Pancreas (tissue), 10 donors: ENCODE measurements at regions not wholly inside any gene's neighbourhood (a gene's known extent, or its start where the extent isn't known, plus 50 kb on each side); places are given as distances from the start of the nearest gene placed in this dataset.
"Not testable (repeated sequence)": the region's sequence is repeated elsewhere in the genome, so short reads cannot be mapped to it uniquely, and the experiment has no call there.

ENCODE experiments used
- ATAC-seq, 4 donors: fragments of 200-7000 bp; cut with Tn5 transposase; one replicate each; pipeline versions ENCODE4 v1.8.0 to v1.9.1; 2020; ENCODE audit warnings: mild to moderate bottlenecking in 4 of 4, moderate library complexity in 4 of 4
- DNase-seq, 6 donors: peaks; one replicate each; pipeline ENCODE4 v3.0.0-alpha.2; 2020
- FAIRE-seq: peaks from 2 replicates; lab custom pipeline; 2012; peaks lifted over from hg19 to GRCh38; lab: Jason Lieb, UNC
- H3K27ac ChIP-seq, 4 donors: fragments of 200-600 bp; sonication (generic); 1 replicate in 3 of 4; 2 replicates in 1 of 4; pipeline versions ENCODE4 v1.5.0 to v1.8.0; 2020
- H3K27me3 ChIP-seq, 4 donors: fragments of 200-600 bp; one replicate each; pipeline ENCODE4 v1.8.0; 2021
- H3K36me3 ChIP-seq, 3 donors: fragments of 200-600 bp; sonication (generic) in 1 of 3; one replicate each; pipeline versions ENCODE4 v1.5.0 to v1.8.0; 2020 to 2021
- H3K4me1 ChIP-seq, 3 donors: fragments of 200-600 bp; one replicate each; pipeline ENCODE4 v1.8.0; 2021
- H3K4me3 ChIP-seq, 4 donors: fragments of 200-600 bp; sonication (generic) in 2 of 4; one replicate each; pipeline versions ENCODE4 v1.5.0 to v1.8.0; 2020 to 2021
- H3K9me3 ChIP-seq, 4 donors: fragments of 200-600 bp; one replicate each; pipeline ENCODE4 v1.8.0; 2021
- WGBS, 2 donors: extraction: QIAGEN DNeasy Blood & Tissue Kit; methylation state at CpG; one replicate each; pipeline ENCODE4 v1.1.7; 2013; 5-methylcytosine and 5-hydroxymethylcytosine counted together
- intact Hi-C, 3 donors: fragments of 100-400 bp; cut with DNase I; formaldehyde crosslinking; loops; one replicate each; pipeline versions ENCODE4 v1.11.1 to v1.14.2; 2022
- TF ChIP-seq, protein P1 (sequence below), 4 donors: fragments of 200-600 bp; sonication (generic) in 3 of 4; IDR thresholded peaks; one replicate each; pipeline versions ENCODE4 v1.5.0 to v1.8.0; 2021; ENCODE audit warnings: antibody characterized with exemption in 4 of 4
- donor health status: healthy with polysubstance abuse.
- donor health status: DM: no; HTN: no; CAD: no; lungs with moderate emphysema.
- donor health status: DM: no; HTN: no; CAD: no.
- donor health status: control.
- donor health status: control.
- donor health status: Bipolar disorder and iron deficiency.
- donor health status: DM: yes; HTN: yes; CAD: no.
- donor health status: DM: no; HTN: no; CAD: no.
- donor health status: DM: no; HTN: no; CAD: no.
- donor health status: DM: yes; HTN: yes; CAD: no.

DNA sequence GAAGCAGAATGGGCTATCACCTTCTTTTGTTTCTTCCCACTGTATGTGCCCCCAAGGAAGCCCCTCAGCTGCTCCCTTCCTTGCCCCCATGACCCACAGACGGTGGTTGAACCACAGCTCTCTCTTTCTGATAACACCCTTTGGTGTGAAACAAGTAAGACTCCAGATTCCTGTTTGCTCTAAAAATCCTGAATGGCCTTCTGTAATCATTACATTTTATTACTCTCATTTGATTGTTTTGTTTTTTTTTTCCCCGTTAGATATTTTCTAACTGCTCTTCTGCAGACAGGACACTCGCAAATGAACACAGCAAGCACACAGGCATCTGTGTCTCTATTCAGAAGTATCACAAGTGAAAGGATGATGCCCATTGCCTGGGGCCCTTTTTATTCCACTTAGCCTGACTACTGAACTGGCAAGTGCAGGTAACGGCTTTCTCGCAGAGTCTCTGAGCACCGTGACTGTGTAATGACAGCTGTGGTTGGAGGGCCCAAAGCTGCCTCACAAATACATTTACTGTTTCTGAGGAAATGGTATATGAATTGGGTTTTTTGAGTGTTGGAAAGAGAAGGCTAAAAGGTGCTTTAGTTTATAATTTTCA, 59.3 kb downstream of the OXGR1 start:
- TF ChIP-seq, protein P1, sequence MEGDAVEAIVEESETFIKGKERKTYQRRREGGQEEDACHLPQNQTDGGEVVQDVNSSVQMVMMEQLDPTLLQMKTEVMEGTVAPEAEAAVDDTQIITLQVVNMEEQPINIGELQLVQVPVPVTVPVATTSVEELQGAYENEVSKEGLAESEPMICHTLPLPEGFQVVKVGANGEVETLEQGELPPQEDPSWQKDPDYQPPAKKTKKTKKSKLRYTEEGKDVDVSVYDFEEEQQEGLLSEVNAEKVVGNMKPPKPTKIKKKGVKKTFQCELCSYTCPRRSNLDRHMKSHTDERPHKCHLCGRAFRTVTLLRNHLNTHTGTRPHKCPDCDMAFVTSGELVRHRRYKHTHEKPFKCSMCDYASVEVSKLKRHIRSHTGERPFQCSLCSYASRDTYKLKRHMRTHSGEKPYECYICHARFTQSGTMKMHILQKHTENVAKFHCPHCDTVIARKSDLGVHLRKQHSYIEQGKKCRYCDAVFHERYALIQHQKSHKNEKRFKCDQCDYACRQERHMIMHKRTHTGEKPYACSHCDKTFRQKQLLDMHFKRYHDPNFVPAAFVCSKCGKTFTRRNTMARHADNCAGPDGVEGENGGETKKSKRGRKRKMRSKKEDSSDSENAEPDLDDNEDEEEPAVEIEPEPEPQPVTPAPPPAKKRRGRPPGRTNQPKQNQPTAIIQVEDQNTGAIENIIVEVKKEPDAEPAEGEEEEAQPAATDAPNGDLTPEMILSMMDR (IDR thresholded peaks at IDR 0.05) = no peak
- H3K4me3 ChIP-seq = no peak overlapping the region
- no peak overlapping the region for H3K27ac ChIP-seq
- FAIRE-seq (no peak), DNase-seq (no peak), ATAC-seq (peak in 2 of 4 donors; percentile 21 to 51)
- H3K27me3 ChIP-seq = peaks cover 0 to 5% (median 0%) of the 10 kb centered on the region in 4 donors
- 54 to 58% methylated on average over 6 of the region's 6 CpGs for WGBS, 2 donors
- H3K4me1 ChIP-seq = no peaks in the 10 kb centered on the region
- intact Hi-C loops = no loop called here
- H3K9me3 ChIP-seq = no peaks in the 10 kb centered on the region
- H3K36me3 ChIP-seq = no peaks in the 10 kb centered on the region

DNA sequence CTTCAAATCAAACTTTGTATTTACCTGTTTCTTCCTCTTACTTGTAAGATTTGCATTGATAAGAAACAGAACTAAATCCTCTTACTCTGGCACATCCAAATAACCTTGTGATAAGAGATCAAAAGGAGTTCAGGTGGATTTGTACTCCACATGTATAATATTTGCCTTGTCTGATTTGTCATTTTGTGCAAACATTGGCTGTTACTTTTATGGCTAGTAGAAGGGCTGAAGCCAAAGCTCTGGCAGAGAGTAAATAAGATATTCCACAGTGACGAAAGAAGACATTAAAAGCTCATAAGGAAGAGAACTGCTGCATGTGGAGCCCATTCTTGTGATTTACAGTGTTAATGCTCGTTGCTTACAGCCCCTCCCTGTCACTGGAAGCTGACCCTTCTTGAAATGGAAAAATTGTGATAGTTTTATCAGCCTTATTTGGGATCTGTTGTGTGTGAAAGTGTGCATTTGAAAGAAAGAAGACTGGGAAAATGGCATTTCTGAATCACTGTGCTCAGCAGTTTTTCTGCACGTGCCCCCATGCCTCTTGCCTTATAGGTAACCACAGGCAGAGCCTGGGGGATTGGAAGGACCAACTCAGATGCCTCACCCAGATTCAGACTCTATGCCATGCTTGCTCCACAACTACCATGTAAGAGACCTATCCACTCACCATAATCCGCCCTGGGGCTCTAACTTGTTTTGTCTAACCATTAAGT, 68.2 kb downstream of the OXGR1 start:
- Histone ChIP-seq H3K4me3 (no peak overlapping the region), H3K4me1 (peaks cover 5 to 25% (median 12%) of the 10 kb centered on the region in 3 donors), H3K36me3 (no peaks in the 10 kb centered on the region), H3K27me3 (no peaks in the 10 kb centered on the region), H3K27ac (no peak overlapping the region), H3K9me3 (peaks cover 0 to 3% (median 0%) of the 10 kb centered on the region in 4 donors)
- TF ChIP-seq, protein P1 (IDR thresholded peaks at IDR 0.05) = no peak
- 22 to 24% methylated on average over 4 of the region's 4 CpGs for whole genome bisulfite sequencing, 2 donors
- peak; percentile 89 for FAIRE-seq
- ATAC-seq = peak; percentile 95 to 99 (median 98)
- DNase-seq = peak in 2 of 6 donors; percentile 5 to 10
- intact Hi-C loops = no loop called here

DNA sequence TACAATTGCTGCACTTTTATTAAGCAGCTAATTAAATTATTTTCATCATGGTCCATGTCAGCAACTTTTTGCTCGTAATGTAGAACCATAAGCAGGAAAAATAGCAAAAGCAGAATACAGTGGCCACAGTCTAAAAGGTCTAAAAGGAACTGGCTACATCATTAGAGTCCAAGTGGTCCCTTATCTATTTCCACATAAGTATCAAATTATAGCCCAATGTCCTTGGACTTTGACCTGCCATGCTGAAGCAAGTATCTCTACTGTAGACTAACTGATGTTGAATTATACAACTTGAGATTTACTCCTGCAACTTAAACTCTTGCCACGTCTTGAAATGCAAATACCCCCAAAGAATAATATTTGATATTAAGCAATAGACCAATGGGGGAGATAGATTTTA, 68.8 kb downstream of the OXGR1 start:
- Histone ChIP-seq H3K27ac (no peak overlapping the region), H3K36me3 (no peaks in the 10 kb centered on the region), H3K4me3 (no peak overlapping the region), H3K9me3 (peaks cover 0 to 3% (median 0%) of the 10 kb centered on the region in 4 donors), H3K27me3 (no peaks in the 10 kb centered on the region), H3K4me1 (peaks cover 5 to 25% (median 12%) of the 10 kb centered on the region in 3 donors)
- DNase-seq = peak in 1 of 6 donors; percentile 21
- no peak for FAIRE-seq
- intact Hi-C loops = no loop called here
- peak; percentile 46 to 79 (median 68) for ATAC-seq
- TF ChIP-seq, protein P1 (IDR thresholded peaks at IDR 0.05) = no peak
- WGBS, 2 donors = 37 to 40% methylated on average over 2 of the region's 2 CpGs

DNA sequence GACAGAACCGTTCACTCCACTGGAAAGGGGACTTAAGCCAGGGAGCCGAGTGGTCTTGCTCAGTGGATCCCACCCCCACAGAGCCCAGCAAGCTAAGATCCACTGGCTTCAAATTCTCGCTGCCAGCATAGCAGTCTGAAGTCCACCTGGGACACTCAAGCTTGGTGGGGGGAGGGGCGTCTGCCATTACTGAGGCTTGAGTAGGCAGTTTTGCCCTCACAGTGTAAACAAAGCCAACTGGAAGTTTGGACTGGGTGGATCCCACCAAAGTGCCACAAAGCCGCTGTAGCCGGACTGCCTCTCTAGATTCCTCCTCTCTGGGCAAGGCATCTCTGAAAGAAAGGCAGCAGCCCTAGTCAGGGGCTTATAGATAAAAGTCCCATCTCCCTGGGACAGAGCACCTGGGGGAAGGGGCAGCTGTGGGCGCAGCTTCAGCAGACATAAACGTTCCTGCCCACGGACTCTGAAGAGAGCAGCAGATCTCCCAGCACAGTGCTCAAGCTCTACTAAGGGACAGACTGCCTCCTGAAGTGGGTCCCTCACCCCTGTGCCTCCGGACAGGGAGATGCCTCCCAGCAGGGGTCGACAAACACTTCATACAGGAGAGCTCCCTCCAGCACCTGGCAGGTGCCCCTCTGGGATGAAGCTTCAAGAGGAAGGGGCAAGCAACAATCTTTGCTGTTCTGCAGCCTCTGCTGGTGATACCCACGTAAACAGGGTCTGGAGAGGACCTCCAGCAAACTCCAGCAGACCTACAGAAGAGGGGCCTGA, 75.2 kb downstream of the OXGR1 start:
- H3K9me3 ChIP-seq, H3K4me3 ChIP-seq, H3K27me3 ChIP-seq, intact Hi-C loops, H3K4me1 ChIP-seq, DNase-seq, H3K27ac ChIP-seq, H3K36me3 ChIP-seq, FAIRE-seq, ATAC-seq: not testable (repeated sequence)
- WGBS, 2 donors = 71 to 75% methylated on average over 12 of the region's 12 CpGs

DNA sequence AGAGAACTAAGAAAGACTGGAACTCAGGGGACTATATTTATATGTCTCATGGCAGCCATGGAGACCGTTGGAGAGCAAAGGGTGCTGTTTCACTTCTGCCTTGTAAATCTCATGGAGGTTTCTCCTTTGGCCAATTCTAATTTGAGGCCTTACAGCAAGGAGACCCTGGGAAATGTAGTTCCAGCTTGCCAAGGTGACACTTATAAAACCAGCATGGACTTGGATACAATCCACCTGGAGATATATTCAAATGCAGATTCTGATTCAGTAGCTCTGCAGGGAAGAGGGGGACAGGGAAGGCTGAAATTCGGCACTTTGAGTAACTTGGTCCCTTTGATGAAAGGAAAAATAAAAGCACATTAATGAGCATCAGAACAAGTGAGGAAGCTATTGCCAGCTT, 90.0 kb downstream of the OXGR1 start:
- Histone ChIP-seq H3K27ac (no peak overlapping the region), H3K36me3 (no peaks in the 10 kb centered on the region), H3K9me3 (no peaks in the 10 kb centered on the region), H3K4me3 (no peak overlapping the region), H3K4me1 (peaks cover 0 to 2% (median 0%) of the 10 kb centered on the region in 3 donors), H3K27me3 (peaks cover 0 to 4% (median 0%) of the 10 kb centered on the region in 4 donors)
- intact Hi-C loops = no loop called here
- 50 to 70% methylated on average over 2 of the region's 2 CpGs for WGBS, 2 donors
- no peak for DNase-seq
- TF ChIP-seq, protein P1 (IDR thresholded peaks at IDR 0.05) = no peak
- FAIRE-seq = no peak
- ATAC-seq = no peak
